ENCODE measurements at regions not wholly inside any gene's neighbourhood (a gene's known extent, or its start where the extent isn't known, plus 50 kb on each side); places are given as distances from the start of the nearest gene placed in this dataset.
"Not testable (repeated sequence)": the region's sequence is repeated elsewhere in the genome, so short reads cannot be mapped to it uniquely, and the experiment has no call there.

DNA sequence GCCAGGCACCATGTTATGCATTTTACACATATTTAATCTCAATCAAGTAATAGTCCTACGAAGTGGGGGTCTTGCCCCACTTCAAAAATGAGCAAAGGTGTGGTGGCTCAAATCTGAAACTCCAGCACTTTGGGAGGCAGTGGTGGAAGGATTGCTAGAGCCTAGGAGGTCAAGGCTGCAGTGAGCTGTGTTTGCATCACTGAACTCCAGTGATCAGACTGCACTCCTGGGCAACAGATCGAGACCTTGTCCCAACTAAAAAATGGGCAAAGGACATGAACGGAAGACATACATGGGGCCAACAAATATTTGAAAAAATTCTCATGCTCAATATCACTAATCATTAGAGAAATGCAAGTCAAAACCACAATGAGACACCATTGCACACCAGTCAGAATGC lies 116.3 kb upstream of the NBPF8 start:
- H3K27me3 Mint-ChIP-seq (ENCODE audit: low read depth); H3K27ac Mint-ChIP-seq; H3K9me3 Mint-ChIP-seq; DNase-seq (ENCODE audit: low spot score); H3K4me1 Mint-ChIP-seq (ENCODE audit: low read depth); intact Hi-C loops (cut with micrococcal nuclease); H3K4me3 Mint-ChIP-seq (ENCODE audit: low read depth); H3K36me3 Mint-ChIP-seq (ENCODE audit: low read depth): not testable (repeated sequence)

DNA sequence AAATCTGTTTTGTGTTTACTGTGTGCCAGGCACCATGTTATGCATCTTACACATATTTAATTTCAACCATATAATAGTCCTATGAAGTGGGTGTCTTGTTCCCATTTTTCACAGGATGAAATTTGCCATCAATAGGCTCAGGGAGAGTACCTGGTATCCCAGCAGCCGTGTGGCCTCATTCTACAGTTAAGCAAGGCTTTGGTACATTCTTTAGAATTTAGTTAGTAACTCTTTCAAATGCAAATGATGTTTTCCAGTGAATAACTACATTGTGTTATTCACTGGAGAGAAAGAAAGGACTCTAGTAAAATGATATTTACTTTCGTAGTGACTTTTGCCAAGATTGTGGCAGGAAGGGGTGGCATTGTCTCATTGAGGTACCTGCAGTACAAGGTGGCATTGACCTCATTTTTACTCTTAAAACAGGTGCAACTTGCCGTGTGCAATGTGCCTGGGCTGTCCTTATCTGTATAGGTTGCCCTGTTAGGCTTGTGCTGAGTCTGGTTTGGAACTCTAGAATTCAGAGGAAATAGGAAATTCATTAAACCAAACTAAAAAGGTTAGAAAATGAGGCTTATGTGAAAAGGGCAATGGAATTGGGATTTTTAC lies 117.4 kb upstream of the NBPF8 start:
- H3K9me3 Mint-ChIP-seq; intact Hi-C loops (cut with micrococcal nuclease); H3K36me3 Mint-ChIP-seq (ENCODE audit: low read depth); H3K27me3 Mint-ChIP-seq (ENCODE audit: low read depth); H3K4me1 Mint-ChIP-seq (ENCODE audit: low read depth); H3K27ac Mint-ChIP-seq; DNase-seq (ENCODE audit: low spot score); H3K4me3 Mint-ChIP-seq (ENCODE audit: low read depth): not testable (repeated sequence)

DNA sequence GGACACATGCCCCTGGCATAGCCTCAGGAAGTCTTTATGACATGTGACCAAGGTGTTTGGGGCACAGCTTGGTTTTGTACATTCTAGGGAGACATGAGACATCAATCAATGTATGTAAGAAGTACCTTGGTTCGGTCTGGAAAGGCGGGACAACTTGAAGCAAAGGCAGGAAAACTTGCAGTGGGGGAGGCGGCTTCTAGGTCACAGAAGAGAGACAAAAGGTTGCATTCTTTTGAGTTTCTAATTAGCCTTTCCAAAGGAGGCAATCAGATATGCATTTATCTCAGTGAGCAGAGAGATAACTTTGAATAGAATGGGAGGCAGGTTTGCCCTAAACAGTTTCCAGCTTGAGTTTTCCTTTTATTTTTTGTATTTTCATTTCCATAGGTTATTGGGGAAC lies 113.8 kb upstream of the SEC22B start:
- DNase-seq (ENCODE audit: low spot score); H3K27me3 Mint-ChIP-seq (ENCODE audit: low read depth); intact Hi-C loops (cut with micrococcal nuclease); H3K4me1 Mint-ChIP-seq (ENCODE audit: low read depth); H3K4me3 Mint-ChIP-seq (ENCODE audit: low read depth); H3K36me3 Mint-ChIP-seq (ENCODE audit: low read depth); H3K27ac Mint-ChIP-seq; H3K9me3 Mint-ChIP-seq: not testable (repeated sequence)

DNA sequence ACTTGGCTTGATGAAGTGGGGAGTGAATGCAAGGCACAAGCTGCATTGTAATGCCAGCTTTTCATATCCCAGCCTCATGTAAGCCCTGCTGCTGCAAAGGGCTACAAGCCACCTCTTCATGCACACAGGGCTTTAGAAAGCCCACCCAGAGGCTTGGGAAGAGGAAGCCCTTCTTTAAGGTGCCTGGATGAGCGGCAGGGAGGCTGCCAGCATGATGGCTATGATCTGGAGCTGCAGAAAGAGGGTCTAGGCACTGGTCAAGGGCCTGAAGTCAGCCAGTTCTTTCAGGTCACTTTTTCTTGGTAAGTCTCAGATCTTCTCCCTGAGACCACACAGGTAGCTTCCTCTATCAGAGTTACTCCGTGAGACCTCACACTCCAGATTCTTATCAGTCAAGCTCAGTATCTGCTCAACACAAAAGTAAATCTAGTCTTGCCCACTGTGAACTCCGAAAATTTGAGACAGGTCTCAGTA lies 113.3 kb upstream of the SEC22B start:
- H3K4me1 Mint-ChIP-seq (ENCODE audit: low read depth); H3K9me3 Mint-ChIP-seq; H3K4me3 Mint-ChIP-seq (ENCODE audit: low read depth); intact Hi-C loops (cut with micrococcal nuclease); H3K36me3 Mint-ChIP-seq (ENCODE audit: low read depth); DNase-seq (ENCODE audit: low spot score); H3K27ac Mint-ChIP-seq; H3K27me3 Mint-ChIP-seq (ENCODE audit: low read depth): not testable (repeated sequence)

DNA sequence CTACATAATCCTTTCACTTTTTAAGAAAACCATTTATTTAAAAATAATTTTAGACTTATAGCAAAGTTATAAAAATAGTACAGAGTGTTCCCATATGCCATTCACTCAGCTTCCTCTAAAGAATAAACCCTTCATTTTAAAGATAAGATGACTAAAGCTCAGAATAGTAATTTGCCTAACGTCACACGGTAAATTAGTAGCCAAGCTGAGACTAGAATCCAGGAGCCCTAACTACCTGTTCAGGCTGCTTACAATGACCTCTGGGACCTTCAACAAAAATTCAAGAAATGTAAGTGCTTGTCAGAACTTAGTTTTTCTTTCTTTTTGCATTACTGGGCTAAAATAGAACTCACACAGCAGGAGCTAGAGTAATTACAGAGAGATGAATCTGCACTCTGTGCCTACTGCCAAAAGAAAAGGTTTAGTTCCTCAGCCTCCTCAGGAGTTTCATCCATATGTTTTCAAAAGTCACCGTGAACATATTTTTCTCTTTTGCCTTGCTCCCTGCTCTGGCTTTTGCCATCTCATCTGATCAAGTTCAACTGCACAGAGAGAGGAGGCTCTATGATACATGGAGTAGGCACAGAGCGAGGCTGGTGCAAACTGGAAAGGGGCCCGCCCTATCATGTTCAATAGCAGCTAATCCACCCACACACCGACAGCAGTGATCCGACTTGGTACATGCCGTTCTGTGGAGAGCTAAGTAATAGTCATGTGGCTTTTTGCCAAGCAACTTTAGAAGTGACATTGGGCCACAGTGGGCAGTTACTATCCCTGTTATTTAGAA lies 112.7 kb upstream of the SEC22B start:
- H3K27ac Mint-ChIP-seq; DNase-seq (ENCODE audit: low spot score); H3K4me3 Mint-ChIP-seq (ENCODE audit: low read depth); H3K4me1 Mint-ChIP-seq (ENCODE audit: low read depth); H3K36me3 Mint-ChIP-seq (ENCODE audit: low read depth); H3K27me3 Mint-ChIP-seq (ENCODE audit: low read depth); H3K9me3 Mint-ChIP-seq; intact Hi-C loops (cut with micrococcal nuclease): not testable (repeated sequence)

DNA sequence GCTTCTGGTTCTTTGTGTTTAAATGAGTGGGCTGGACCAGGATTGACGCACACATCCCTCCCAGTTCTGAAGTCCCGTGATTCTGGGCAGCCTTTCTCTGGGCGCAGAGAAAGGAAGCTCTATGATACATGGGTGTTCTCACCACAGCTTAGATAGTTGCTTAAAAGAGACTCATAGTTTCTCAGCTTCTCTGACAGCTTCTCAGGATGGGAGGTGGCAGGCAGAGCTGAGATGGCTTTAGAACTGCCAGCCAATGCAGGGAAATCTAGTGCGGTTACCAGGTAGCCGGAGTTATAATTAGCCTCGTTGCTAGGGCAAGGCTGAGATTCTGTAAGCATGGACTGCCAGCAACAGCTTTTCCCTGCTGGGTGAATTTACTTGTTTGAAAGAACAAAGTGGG lies 111.8 kb upstream of the SEC22B start:
- DNase-seq (ENCODE audit: low spot score); intact Hi-C loops (cut with micrococcal nuclease); H3K36me3 Mint-ChIP-seq (ENCODE audit: low read depth); H3K9me3 Mint-ChIP-seq; H3K27ac Mint-ChIP-seq; H3K27me3 Mint-ChIP-seq (ENCODE audit: low read depth); H3K4me3 Mint-ChIP-seq (ENCODE audit: low read depth); H3K4me1 Mint-ChIP-seq (ENCODE audit: low read depth): not testable (repeated sequence)

DNA sequence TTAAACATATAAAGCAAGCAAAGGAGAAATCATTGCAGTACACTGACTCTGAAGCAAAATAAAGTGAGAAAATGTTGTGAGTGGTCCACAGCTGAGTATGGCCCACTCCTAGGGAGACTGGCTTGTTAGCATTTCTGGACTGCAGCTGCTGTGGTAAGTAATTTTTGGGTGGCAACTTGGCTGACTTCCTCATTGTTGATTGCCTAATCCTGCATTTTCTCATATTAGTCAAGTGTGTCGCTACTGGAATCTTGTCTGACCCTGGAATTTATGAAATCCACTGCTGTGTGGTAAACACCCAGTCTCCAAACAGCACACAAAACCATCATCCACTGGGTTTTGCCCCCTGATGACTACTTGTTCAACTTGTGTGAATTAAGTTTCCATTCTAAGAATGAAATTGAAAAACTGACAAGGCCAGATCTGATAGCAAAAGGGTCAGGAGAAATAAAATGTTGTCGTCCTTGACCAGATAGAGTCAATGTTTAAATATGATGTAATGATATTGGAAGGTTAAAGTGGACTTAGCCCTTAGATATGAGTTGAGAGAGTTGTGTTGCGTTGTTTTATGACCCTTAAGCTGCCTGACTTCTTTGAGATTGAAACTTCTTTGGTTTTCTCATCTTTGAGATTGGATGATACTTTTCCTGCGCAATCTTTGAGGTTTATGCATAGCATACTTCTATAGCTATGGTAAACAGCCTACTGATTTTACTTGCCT lies 106.6 kb upstream of the SEC22B start:
- H3K27ac Mint-ChIP-seq; H3K9me3 Mint-ChIP-seq; H3K4me1 Mint-ChIP-seq (ENCODE audit: low read depth); intact Hi-C loops (cut with micrococcal nuclease); H3K27me3 Mint-ChIP-seq (ENCODE audit: low read depth); DNase-seq (ENCODE audit: low spot score); H3K36me3 Mint-ChIP-seq (ENCODE audit: low read depth); H3K4me3 Mint-ChIP-seq (ENCODE audit: low read depth): not testable (repeated sequence)

DNA sequence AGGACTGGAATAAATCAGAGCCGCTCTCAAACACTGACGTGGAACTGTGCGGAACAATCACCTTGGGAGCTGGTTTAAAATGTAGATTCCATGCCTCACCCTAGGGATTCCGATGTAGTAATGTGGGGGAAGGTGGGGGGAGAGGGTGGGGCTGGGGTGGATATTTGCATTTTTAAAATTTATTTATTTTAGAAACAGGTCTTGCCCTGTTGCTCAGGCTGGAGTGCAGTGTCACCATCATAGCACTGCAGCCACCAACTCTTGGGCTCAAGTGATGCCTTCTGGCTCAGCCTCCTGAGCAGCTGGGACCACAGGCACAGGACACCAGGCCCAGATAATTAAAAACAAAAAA lies 101.9 kb upstream of the SEC22B start:
- H3K9me3 Mint-ChIP-seq; intact Hi-C loops (cut with micrococcal nuclease): not testable (repeated sequence)

DNA sequence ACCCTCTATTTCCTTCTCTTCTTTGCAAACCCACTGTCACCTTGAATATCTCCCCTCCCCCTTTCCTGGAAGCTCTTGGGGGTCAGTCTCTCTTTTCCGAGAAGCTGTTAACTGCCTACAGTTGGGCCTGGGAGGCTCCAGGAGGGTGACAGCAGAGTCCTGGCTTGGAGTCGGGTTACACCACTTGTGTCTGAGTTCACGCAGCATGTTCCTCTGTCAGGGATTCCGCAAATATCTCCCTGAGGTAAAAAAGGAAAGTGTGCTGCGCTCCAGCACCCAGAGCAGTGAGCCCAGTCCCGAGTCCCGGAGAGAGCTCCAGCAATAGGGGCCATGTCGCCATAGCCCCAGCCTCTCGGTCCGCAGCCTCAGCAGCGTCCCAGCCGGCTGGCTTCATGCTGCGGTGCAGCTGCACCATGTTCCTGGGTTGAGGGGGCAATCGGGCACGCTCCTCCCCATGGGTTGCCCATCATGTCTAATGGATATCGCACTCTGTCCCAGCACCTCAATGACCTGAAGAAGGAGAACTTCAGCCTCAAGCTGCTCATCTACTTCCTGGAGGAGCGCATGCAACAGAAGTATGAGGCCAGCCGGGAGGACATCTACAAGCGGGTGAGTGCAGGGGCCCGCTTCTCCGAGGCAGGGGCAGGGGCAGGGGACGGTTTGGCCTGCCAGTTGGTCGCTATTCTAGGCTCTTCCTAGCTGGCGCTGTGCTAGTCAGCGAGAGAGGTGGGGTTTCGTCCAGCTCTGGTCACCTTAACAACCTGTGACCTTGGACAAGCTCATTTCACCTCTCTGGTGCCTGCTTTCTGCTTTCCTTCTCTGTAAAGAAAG lies 101.3 kb upstream of the SEC22B start:
- DNase-seq (ENCODE audit: low spot score); H3K9me3 Mint-ChIP-seq; H3K4me1 Mint-ChIP-seq (ENCODE audit: low read depth); intact Hi-C loops (cut with micrococcal nuclease); H3K27me3 Mint-ChIP-seq (ENCODE audit: low read depth); H3K36me3 Mint-ChIP-seq (ENCODE audit: low read depth); H3K4me3 Mint-ChIP-seq (ENCODE audit: low read depth); H3K27ac Mint-ChIP-seq: not testable (repeated sequence)

More for the DNA sequence above, 101.9 kb upstream of the SEC22B start:
- H3K4me1 Mint-ChIP-seq (ENCODE audit: low read depth); H3K27me3 Mint-ChIP-seq (ENCODE audit: low read depth); H3K36me3 Mint-ChIP-seq (ENCODE audit: low read depth); DNase-seq (ENCODE audit: low spot score); H3K27ac Mint-ChIP-seq; H3K4me3 Mint-ChIP-seq (ENCODE audit: low read depth): not testable (repeated sequence)

DNA sequence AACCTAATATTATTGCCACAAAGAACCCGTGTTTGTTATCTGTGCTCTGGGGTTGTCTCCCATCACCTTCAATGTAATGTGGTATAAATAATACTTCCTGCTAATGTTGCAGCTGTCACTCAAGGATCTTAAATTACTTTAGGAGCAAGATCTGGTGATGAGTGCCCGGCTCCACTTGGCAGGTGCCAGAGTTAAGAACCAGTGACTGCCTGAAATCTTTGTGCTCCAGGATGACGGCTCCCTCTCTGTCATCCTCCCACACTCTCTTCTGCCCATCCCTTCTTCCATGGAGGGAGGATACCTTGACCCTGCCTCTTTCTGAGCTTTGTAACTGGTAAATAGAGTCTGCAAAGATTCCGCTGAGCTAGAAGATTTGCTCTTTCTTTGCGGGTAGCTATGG lies 100.4 kb upstream of the SEC22B start:
- H3K4me1 Mint-ChIP-seq (ENCODE audit: low read depth); H3K36me3 Mint-ChIP-seq (ENCODE audit: low read depth); H3K4me3 Mint-ChIP-seq (ENCODE audit: low read depth); DNase-seq (ENCODE audit: low spot score); H3K9me3 Mint-ChIP-seq; H3K27me3 Mint-ChIP-seq (ENCODE audit: low read depth); H3K27ac Mint-ChIP-seq; intact Hi-C loops (cut with micrococcal nuclease): not testable (repeated sequence)

DNA sequence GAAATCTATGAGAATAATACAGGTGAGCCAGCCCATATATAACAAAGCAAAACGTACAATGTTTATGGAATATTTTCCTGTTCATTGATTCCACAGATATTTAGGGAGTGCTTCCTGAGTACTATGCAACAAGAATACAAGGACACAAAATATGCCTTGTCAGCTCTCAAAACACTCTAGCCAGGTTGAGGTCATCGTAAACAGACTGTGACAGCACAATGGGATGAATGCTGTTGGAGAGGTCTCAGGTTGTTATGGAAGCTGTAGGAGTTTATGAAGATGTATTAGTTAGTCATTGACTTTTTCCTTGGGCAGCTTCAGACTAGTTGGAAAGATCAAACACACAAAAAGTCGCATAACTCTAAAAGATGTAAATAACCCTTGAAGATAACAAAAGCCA lies 98.1 kb upstream of the SEC22B start:
- H3K27ac Mint-ChIP-seq; intact Hi-C loops (cut with micrococcal nuclease); DNase-seq (ENCODE audit: low spot score); H3K9me3 Mint-ChIP-seq; H3K4me3 Mint-ChIP-seq (ENCODE audit: low read depth); H3K4me1 Mint-ChIP-seq (ENCODE audit: low read depth); H3K36me3 Mint-ChIP-seq (ENCODE audit: low read depth); H3K27me3 Mint-ChIP-seq (ENCODE audit: low read depth): not testable (repeated sequence)

DNA sequence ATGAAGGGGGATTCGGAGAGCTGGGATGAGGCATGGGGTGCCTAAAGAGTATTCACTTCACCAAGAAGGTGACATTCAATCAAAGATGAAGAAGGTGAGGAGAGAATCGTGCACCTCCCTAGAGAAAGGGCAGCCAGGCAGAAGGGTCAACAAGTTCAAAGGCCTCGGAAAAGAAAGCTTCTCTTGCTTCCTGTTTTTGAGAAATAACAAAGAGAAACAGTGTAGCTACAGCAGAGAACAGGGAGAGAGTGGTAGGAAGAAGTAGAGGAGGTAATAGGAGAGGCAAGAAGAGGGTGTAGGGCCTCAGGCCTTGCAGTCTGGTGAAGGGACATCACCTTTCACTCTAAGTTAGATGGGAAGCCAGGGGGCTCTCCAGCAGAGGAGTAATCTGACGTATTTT lies 97.0 kb upstream of the SEC22B start:
- intact Hi-C loops (cut with micrococcal nuclease); H3K4me3 Mint-ChIP-seq (ENCODE audit: low read depth); H3K9me3 Mint-ChIP-seq; H3K4me1 Mint-ChIP-seq (ENCODE audit: low read depth); H3K27me3 Mint-ChIP-seq (ENCODE audit: low read depth); H3K27ac Mint-ChIP-seq; DNase-seq (ENCODE audit: low spot score); H3K36me3 Mint-ChIP-seq (ENCODE audit: low read depth): not testable (repeated sequence)

DNA sequence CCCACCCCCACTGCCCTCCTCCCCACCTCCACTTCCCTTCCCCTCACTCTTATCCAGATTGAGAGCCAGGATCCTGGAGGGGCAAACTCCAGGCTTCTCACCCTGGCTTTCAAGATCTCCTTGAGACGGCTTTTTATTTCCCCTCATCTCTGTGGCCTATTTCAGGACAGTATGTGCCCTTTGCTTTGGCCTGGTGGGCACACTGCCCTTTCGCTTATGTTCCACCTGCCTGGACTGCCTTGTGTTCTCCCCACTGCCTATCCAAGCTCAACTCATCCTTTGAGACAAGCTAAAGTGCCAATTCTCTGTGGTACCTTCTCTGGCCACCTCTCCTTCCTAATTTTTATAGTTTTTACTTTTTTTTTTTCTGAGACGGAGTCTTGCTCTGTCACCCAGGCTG lies 95.9 kb upstream of the SEC22B start:
- intact Hi-C loops (cut with micrococcal nuclease); H3K27me3 Mint-ChIP-seq (ENCODE audit: low read depth); H3K36me3 Mint-ChIP-seq (ENCODE audit: low read depth); H3K9me3 Mint-ChIP-seq; H3K27ac Mint-ChIP-seq; H3K4me1 Mint-ChIP-seq (ENCODE audit: low read depth); DNase-seq (ENCODE audit: low spot score); H3K4me3 Mint-ChIP-seq (ENCODE audit: low read depth): not testable (repeated sequence)
